ENCODE measurements at regions not wholly inside any gene's neighbourhood (a gene's known extent, or its start where the extent isn't known, plus 50 kb on each side); places are given as distances from the start of the nearest gene placed in this dataset.
A peak's percentile ranks its signal among the peaks of the same experiment; 100 is the strongest.
"Not testable (repeated sequence)": the region's sequence is repeated elsewhere in the genome, so short reads cannot be mapped to it uniquely, and the experiment has no call there.

DNA sequence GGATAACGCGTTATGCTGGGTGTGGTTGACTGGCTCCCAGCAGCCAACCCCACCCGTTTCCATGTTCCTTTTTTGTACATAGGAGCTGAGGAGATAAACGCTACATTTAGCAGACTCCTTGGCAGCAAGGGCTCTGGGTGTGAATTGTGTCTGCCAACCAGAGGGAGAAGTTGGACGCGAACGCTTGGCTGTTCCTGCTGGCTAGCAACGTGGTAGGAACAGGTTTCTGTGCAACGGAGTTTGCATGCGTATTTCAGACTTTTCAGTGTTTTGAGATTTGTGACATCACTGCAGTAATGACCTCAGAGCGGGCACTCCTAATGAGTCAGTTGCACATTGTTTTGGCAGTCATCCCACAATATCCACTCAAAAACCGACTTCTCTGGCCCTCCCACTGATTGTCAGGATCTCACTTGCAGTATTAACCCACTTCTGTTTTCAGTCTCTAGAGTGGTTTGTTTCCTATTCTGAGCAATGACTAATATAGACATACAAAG is 98.7 kb upstream of the RGS1 start:
- DNase-seq (ENCODE audit: low read depth in 3 of 3): no peak

DNA sequence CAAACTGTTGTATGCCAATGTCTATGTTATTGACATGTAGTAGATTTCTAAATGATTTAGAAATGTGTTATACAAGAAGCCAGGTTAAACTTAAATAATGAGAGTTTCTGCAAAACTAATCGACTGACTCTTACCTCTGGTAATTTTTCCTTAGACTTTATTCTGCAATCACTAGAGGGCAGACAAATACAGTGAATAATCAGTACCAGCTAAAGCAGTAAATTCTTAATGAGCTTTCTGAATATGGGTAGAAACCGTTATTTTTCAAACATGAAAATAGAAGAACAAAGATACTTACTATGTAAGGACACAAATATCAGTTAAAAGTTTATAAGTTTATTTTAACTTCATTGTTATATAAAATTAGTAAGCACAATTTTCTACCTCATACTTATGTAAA is 97.9 kb upstream of the RGS1 start:
- DNase-seq (ENCODE audit: low read depth in 3 of 3): no peak

DNA sequence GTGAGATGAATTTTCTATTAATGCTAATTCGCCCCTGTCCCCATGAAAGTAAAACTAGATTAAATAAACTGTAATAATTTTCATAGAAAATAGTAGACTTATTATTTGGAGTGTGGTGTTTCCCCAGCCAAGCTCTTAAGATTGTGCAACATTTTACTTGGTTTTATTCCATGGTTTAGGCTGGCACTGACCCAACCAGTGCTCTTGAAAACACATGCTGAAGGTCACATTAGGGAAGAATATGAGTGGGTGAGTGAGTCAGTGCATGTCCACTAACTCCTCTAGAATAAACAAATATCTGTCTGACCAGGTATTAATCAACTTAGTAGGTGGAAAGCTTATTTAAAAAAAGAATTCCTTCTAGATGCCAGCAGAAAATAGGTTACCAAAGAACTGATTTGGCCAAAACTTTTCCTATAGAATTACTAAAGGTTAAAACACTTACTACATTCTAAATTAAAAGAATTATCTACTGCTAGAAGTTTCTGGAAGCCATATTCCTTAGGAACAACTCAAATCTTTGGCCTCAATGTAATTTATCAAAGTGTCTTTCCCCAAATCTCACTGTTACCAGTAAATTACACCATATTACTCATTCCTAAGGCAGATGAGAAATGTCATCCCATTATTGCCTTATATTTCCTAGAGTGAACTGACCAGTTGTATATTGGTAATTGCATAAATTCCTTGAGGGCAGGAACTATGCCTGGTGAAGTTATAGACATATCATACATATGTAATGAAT is 89.7 kb upstream of the RGS1 start:
- no peak for DNase-seq (ENCODE audit: low read depth in 3 of 3)

DNA sequence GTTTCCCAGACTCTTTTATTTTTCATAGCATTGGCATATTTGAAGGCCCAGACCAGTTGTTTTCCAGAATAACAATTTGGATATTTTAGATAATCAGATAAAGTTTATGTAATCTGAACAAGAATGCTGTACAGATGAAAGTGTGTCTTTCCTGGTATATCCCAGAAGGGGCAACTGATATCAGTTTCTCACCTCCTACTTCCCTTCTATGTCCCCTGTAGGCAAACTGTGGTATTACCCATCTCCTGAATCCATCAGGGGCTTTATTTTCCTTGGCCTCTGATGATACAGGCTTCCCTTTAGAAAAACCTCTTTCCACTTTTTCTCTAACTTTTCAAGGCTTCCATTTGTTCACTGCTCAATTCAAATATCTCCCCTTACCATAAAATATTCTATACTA is 87.5 kb upstream of the RGS1 start:
- DNase-seq (ENCODE audit: low read depth in 3 of 3): no peak

DNA sequence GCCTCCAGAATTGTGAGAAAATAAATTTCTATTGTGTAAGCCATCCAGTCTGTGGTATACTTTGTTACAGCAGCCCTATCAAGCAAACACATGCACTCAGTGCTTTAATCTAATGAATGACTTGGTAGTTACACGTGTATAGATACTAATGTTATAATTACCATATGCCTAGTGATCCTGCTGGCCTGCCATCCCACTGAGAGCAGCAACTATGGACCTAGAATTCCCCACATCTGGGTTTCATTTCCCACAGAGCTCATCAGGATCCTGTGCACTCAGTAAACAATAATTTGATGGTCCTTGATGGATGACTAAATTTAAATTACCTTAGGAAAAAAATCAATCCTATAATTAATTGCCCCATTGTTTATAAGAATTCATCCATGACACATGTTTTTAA is 86.5 kb upstream of the RGS1 start:
- no peak for DNase-seq (ENCODE audit: low read depth in 3 of 3)

DNA sequence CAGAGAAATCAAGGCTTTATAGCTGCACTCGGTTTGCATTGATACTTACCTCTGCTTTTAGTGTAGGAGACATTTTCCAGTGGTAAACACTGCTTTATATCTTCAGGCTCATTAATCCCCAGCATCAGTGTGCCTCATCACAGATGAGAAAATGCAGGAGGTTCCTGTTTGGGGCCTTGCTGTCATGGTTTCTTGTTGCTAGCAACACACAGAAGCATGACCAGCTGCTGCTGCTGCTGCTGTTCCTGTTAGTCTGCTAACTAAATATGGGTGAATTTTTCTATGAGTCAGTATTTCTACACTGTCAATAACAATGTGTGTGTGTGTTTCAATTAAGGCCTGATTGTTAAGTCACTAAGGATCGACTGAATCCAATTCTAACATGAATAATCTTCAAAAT is 85.8 kb upstream of the RGS1 start:
- no peak for DNase-seq (ENCODE audit: low read depth in 3 of 3)

DNA sequence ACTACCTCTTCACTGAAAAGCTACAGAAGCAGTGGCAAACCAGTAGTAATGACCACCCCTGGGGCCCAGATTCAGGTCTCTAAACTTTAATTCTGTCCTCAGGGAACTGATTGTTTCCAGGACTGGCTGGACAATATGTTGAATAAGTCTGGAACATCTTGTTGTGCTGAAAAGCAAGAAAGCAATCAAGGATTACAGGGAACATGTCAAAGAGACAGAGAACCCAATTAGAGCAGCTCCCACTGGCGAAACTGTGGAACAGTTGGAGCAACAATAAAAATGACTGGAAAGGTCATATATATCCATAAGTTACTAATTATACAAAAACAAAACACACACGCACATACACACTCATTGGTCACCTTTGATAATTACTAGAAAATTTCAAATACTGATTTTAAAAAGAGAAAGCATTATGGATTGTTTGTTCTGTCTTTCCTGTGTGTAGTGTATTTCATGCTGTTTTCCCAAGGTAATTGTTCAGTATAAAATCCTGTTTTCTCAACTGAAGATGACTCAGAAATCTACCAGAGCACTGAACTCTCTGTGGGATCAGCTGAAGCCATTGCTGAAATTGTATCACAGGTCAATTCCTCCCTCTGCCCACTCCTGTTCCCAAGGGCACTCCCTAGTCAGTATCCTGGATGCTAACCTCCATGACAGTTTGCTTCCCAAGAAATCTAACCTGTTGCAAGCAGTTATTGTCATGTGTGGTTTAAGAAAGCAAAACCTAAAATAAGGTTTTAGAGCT is 83.6 kb upstream of the RGS1 start:
- DNase-seq (ENCODE audit: low read depth in 3 of 3): no peak

DNA sequence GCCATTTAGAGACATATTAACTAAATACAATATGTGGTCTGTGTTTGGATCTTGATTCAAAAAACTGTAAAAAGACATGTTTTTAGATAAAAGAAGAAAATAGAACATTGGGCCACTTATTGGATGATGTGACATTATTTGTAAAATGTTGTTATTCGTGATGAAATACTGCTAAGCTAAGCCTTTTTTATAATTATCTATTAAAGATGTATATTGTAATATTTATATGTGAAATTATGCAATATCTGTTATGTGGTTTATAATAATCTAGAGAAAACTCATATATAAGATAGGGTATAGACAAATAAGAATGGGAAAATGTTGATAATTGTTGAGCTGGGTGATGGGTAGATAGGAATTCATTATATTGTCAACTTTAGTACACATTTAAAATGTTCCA is 82.0 kb upstream of the RGS1 start:
- no peak for DNase-seq (ENCODE audit: low read depth in 3 of 3)

DNA sequence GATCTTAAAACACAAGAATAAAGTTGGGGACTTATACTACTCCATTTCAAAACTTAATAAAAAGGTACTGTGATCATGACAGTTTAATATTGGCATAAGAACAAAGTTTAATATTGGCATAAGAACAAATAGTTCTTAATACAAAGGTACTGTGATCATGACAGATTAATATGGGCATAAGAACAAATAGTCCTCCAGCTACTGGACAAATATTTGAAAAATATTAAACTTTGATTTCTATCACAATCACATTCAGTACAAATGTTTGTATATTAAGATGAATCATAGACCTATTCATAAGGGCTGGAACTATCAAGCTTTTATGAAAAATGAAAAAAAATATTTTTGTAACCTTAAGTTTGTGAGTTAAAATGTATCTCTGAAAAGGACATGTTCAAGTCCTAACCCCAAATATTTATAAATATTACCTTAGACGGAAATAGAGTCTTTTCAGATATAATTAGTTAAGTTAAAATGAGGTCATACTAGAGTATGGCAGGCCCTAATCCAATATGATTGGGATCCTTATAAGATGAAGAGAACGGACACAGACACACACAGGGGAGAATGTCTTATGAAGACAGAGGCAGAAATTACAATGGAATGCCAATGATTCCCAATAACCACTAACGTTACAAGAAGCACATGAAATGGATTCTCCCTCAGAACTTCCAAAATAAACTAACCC is 79.1 kb upstream of the RGS1 start:
- DNase-seq (ENCODE audit: low read depth in 3 of 3): no peak

DNA sequence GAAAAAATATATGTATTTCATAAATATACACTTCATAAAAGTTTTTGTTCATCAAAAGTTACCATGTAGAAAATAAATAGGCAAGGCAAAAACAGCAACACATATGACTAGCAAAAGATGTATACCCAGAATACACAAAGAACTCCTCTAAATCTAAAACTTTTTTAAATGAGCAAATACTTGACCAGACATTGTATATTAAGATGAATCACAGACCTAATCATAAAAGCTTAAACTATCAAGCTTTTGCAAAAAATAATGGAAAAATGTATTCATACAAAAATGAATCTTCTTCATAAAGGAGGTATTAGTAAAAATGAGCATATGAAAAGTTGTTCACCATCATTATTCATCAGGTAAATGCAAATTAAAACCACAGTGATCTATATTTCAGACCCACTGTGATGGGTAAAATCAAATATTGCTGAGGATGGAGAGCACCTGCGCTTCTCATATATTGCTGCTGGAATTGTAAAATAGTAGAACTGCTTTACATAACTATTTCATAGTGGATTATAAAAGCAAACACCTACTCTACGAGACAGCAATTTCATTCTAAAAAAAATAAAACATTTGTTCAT is 78.3 kb upstream of the RGS1 start:
- DNase-seq (ENCODE audit: low read depth in 3 of 3): no peak

DNA sequence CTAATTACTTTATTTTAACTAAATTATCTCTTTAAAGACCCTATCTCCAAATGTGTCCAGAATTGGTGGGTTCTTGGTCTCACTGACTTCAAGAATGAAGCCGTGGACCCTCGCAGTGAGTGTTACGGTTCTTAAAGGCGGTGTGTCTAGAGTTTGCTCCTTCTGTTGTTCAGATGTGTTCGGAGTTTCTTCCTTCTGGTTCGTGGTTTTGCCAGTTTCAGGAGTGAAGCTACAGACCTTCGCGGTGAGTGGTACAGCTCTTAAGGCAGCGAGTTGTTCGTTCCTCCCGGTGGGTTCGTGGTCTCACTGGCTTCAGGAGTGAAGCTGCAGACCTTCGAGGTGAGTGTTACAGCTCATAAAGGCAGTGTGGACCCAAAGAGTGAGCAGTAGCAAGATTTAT is 77.5 kb upstream of the RGS1 start:
- DNase-seq (ENCODE audit: low read depth in 3 of 3): not testable (repeated sequence)

DNA sequence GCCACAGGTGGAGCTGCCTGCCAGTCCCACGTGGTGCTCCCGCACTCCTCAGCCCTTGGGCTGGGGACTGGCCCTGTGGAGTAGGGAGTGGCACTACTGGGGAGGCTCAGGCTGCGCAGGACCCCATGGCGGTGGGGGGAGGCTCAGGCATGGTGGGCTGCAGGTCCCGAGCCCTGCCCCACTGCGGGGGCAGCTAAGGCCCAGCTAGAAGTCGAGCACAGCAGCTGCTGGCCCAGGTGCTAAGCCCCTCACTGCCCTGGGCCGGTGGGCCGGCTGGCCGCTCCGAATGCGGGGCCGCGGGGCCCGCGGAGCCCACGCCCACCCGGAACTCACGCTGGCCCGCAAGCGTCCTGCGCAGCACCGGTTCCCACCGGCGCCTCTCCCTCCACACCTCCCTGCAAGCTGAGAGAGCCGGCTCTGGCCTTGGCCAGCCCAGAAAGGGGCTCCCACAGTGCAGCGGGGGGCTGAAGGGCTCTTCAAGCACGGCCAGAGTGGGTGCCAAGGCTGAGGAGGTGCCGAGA is 76.5 kb upstream of the RGS1 start:
- DNase-seq (ENCODE audit: low read depth in 3 of 3): not testable (repeated sequence)

DNA sequence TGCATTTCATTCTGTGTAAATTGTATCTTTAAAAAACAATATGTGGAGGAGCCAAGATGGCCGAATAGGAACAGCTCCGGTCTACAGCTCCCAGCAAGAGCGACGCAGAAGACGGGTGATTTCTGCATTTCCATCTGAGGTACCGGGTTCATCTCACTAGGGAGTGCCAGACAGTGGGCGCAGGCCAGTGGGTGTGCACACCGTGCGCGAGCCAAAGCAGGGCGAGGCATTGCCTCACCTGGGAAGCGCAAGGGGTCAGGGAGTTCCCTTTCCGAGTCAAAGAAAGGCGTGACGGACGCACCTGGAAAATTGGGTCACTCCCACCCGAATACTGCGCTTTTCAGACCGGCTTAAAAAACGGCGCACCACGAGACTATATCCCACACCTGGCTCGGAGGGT is 75.0 kb upstream of the RGS1 start:
- not testable (repeated sequence) for DNase-seq (ENCODE audit: low read depth in 3 of 3)

DNA sequence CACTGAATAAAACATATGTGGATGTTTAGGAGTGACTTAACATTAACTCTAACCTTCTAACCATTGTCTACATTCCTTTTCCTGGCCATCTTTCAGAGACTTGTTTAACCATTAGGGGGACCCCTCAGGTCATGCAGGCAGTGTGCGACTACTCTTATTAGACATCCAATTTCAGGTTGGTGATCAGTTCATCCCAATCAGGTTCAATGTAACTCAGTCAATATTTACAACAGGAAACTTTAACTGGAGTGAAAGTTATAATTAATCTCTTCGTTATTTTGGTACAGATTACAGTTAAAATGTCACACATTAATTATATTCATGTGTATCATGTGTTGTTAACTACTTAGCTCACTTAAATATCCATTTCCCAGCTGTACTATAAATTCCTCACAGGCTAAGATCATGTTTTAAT is 68.8 kb upstream of the RGS1 start:
- DNase-seq (ENCODE audit: low read depth in 3 of 3): no peak

DNA sequence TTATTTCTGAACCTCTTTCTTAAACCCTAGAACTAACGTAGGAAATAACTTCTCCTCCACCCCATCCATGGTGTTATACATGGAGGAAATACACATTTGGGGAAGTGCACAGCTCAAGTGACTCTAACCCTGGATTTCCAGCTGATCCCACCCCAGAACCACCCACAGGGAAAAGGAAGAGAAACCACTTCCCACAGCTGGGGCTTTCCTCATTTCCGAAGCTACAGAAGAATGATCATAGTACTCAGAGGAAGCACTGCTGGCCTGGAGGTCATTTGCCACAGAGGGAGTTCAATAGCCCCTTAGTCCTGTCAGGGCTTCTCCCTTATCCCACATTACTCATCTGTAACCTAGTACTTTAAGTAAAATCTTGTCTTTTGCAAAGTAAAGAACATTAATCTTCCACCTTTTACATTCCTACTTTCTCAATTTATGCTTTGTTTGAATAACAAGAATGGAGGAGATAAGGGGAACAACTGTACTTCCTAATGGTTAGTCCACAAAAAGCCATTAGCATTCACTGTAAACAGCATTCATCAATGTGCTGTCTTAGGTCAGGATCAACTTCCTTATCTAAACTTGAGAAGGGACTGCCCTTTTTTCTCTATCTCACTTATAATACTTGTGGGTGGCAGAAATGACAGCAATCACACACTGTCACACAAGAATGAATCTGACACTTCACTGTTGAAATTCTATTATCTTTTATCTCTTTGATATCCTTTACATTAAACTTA is 63.0 kb upstream of the RGS1 start:
- DNase-seq (ENCODE audit: low read depth in 3 of 3): no peak

DNA sequence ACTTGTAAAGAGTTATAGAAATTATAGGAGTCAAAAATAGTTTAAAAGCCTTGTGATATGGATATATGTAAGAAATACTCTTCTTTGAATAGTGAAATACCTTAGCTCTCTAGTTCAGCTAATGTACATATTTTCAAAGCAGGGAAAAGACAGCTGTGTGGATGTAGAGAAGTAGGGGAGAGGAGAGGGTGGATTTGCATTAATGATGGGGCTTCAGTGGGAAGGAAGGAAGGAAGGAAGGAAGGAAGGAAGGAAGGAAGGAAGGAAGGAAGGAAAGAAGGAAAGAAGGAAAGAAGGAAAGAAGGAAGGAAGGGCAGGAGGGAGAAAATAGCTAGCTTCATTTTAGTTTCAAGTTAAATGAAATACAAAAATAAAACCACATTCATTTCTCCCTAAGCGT is 62.4 kb upstream of the RGS1 start:
- DNase-seq (ENCODE audit: low read depth in 3 of 3): no peak

DNA sequence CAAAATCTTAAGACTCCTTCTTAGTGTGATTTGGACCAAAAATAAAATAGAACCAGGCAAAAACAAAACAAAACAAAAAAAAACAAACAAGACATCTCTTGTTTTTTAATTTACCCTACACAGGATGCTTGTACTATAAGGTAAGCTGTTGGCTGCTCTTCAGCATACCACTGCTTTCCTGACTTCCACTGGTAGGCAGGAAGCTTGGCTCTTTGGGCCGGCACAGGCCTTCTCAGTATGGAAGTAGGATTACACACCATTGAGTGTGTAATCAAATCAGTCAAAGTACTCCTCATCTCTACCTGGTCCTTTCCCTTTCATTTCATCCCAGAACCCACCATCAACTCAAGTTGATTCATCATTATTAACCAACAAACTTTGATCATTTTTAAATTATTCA is 61.9 kb upstream of the RGS1 start:
- DNase-seq (ENCODE audit: low read depth in 3 of 3): no peak

DNA sequence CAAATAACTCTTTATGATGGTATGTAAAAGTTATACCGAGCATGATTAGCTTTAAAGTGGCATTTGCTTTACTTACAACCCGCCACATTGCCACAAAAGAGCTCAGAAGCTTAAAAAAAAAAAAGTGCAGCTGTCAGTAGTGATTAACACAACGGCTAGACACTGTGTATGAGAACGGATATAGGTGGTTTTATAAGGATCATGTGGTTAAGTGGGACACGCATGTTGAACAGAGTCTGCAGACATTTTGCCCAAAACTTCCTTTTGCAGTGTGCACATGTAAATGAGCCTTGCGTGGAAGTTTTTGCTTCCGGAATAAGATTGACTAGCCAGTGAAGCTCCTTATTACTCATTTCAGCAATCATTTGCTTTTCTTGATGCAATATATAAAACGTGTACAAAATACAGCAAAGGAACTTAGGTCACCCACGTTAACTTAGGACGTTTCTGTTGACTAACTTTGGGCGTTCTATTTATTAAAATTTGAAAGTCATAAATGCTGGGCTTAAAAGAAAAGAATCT is 58.7 kb upstream of the RGS1 start:
- DNase-seq (ENCODE audit: low read depth in 3 of 3): peak in 2 of 3 experiments; percentile 17 to 49

DNA sequence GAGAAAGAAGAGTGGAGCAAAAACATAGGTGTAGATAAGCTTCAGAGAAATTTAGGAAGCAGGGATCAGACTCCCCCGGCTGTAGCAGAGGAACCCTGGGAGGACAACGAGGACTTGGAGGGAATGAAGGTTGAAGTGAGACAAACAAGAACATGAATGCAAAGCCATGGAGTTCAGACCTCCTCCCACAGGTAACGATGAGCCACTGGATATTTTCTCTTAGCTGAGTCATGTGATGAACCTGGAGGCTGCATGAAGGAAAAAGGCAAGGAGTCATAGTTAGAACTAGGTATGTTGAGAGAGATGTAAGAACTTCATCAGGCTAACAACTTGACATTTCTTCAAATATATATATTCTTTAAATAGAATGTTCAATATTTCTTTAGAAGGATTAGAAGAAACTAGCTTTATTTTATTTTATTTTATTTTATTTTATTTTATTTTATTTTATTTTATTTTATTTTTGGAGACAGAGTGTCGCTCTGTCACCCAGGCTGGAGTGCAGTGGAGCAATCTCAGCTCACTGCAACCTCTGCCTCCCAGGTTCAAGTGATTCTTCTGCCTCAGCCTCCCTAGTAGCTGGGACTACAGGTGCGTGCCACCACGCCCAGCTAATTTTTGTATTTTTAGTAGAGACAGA is 57.7 kb upstream of the RGS1 start:
- not testable (repeated sequence) for DNase-seq (ENCODE audit: low read depth in 3 of 3)

DNA sequence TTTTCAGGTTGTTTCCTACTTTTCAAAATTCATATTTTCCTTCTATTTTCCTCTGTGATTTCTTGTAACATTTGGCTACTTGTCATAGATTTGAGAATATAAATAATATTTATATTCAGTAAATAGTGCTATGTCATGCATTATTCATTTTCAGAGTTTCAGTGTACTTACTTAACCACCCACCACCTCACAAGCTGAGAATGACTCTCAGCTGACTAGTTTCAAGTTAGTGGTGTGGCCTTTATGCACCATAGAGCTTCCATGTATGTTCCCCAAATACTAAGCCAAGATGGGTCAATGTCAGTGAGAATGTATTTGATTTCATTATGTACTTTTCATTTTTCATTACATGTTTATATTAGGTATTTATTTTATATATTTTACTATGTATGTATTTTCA is 56.9 kb upstream of the RGS1 start:
- no peak for DNase-seq (ENCODE audit: low read depth in 3 of 3)

DNA sequence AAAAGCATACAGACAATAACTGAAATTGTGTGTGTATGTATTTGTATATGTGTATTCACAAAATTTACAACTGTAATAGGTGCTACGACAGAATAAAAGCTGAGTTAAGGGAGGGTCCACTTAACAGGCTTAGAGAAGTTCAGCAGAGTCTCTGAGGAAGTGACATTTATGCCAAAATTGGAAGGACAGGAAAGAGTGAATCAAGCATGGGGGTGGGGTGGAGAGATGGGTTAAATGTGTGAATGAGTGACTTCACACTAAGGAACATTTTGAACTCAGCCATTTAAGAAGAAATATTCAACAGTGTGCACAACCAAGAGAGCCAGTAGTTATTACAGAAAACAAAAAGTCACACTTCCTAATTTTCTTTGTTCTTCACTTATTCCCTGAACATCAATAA is 53.8 kb upstream of the RGS1 start:
- no peak for DNase-seq (ENCODE audit: low read depth in 3 of 3)
